Suppressor macrophage treated with lipopolysaccharide for 1 hour (primary cell): ENCODE measurements at regions not wholly inside any gene's neighbourhood (a gene's known extent, or its start where the extent isn't known, plus 50 kb on each side); places are given as distances from the start of the nearest gene placed in this dataset.
A peak's percentile ranks its signal among the peaks of the same experiment; 100 is the strongest.

Experiments used
- DNase-seq, 3 donors: peaks; one replicate each; pipeline ENCODE4 v3.0.0-alpha.2; 2020 to 2022

- DNase-seq, result no peak
These were observed 321.3 kb downstream of the SEC14L1 start for GRCh38 chr17:77462090-77462489.

GRCh38 chr17:77462553-77463497 is 322.1 kb downstream of the SEC14L1 start:
- no peak for DNase-seq

- DNase-seq, result no peak
These were observed 324.2 kb downstream of the SEC14L1 start for GRCh38 chr17:77464988-77465357.

- DNase-seq, result peak; percentile 95 to 96 (median 96)
These were observed 324.7 kb downstream of the SEC14L1 start for GRCh38 chr17:77465358-77466041.

- no peak for DNase-seq
These were observed 325.4 kb downstream of the SEC14L1 start for GRCh38 chr17:77466140-77466539.

- no peak for DNase-seq
These were observed 325.9 kb downstream of the SEC14L1 start for GRCh38 chr17:77466596-77467223.

GRCh38 chr17:77467521-77467920 is 326.8 kb downstream of the SEC14L1 start:
- DNase-seq, result no peak

- DNase-seq, result no peak
These were observed 328.1 kb downstream of the SEC14L1 start for GRCh38 chr17:77468897-77469296.

- DNase-seq, result no peak
These were observed 329.6 kb downstream of the SEC14L1 start for GRCh38 chr17:77470330-77470786.

GRCh38 chr17:77470800-77471733 is 330.3 kb downstream of the SEC14L1 start:
- DNase-seq, result peak; percentile 93 to 96 (median 94)

- DNase-seq, result no peak
These were observed 331.3 kb downstream of the SEC14L1 start for GRCh38 chr17:77471984-77472461.

GRCh38 chr17:77472468-77473310 is 331.9 kb downstream of the SEC14L1 start:
- peak; percentile 85 to 90 (median 89) for DNase-seq

GRCh38 chr17:77473615-77474226 is 333.0 kb downstream of the SEC14L1 start:
- no peak for DNase-seq

GRCh38 chr17:77474292-77474988 is 333.7 kb downstream of the SEC14L1 start:
- no peak for DNase-seq

GRCh38 chr17:77475016-77475976 is 334.5 kb downstream of the SEC14L1 start:
- DNase-seq, result peak; percentile 74 to 83 (median 75)

- no peak for DNase-seq
These were observed 335.2 kb downstream of the SEC14L1 start for GRCh38 chr17:77476006-77476405.

GRCh38 chr17:77476498-77476897 is 335.7 kb downstream of the SEC14L1 start:
- no peak for DNase-seq

GRCh38 chr17:77476931-77477805 is 336.4 kb downstream of the SEC14L1 start:
- peak; percentile 50 to 70 (median 56) for DNase-seq
